Testis (tissue), 2 donors: ENCODE measurements at regions not wholly inside any gene's neighbourhood (a gene's known extent, or its start where the extent isn't known, plus 50 kb on each side); places are given as distances from the start of the nearest gene placed in this dataset.

Experiments used
- DNase-seq: peaks from one replicate; pipeline ENCODE4 v3.0.0-alpha.2; 2019
- H3K27ac ChIP-seq, 2 donors: fragments of 200-600 bp; sonication (generic); one replicate each; pipeline ENCODE4 v1.5.1; 2019
- H3K27me3 ChIP-seq: fragments of 200-600 bp; sonication (generic); one replicate; pipeline ENCODE4 v1.5.1; 2019
- H3K36me3 ChIP-seq: fragments of 200-600 bp; sonication (generic); one replicate; pipeline ENCODE4 v1.5.1; 2017; ENCODE audit warnings: low read depth; ENCODE audit errors: missing control alignments
- H3K4me1 ChIP-seq: fragments of 200-600 bp; sonication (generic); one replicate; pipeline ENCODE4 v1.5.1; 2019
- H3K4me3 ChIP-seq, 2 donors: fragments of 200-600 bp; sonication (generic); one replicate each; pipeline ENCODE4 v1.5.1; 2017 to 2019
- H3K9me3 ChIP-seq: fragments of 200-600 bp; sonication (generic); one replicate; pipeline ENCODE4 v1.5.1; 2017
- CTCF ChIP-seq, 3 experiments: fragments of 450-650 bp in 2 of 3; fragments of 200-600 bp in 1 of 3; sonication (generic) in 1 of 3; IDR thresholded peaks; one replicate each; pipeline ENCODE4 v1.5.1; 2016 to 2019; ENCODE audit warnings: antibody characterized with exemption in 3 of 3, mild to moderate bottlenecking in 2 of 3, moderate library complexity in 1 of 3
- POLR2A ChIP-seq: fragments of 450-650 bp; IDR thresholded peaks from one replicate; pipeline ENCODE4 v1.6.1; 2017; ENCODE audit warnings: antibody characterized with exemption, mild to moderate bottlenecking, moderate library complexity
- WGBS, 2 donors: methylation state at CpG; one replicate each; pipeline ENCODE4 v1.1.5; 2018; 5-methylcytosine and 5-hydroxymethylcytosine counted together
- intact Hi-C: fragments of 100-400 bp; cut with DNase I; formaldehyde crosslinking; loops from one replicate; pipeline ENCODE4 v1.15.1; 2023; ENCODE audit warnings: low total_unique reads

GRCh38 chr5:2157372-2157771, 274.6 kb upstream of the IRX4 start:
- WGBS, 2 donors, result 90 to 99% methylated on average over 9 of the region's 9 CpGs

GRCh38 chr5:2156358-2157059, 273.8 kb upstream of the IRX4 start:
- Histone ChIP-seq H3K9me3 (no peaks in the 10 kb centered on the region), H3K27me3 (no peaks in the 10 kb centered on the region), H3K36me3 (no peaks in the 10 kb centered on the region), H3K4me1 (no peaks in the 10 kb centered on the region), H3K4me3 (no peak overlapping the region), H3K27ac (no peak overlapping the region)
- TF ChIP-seq POLR2A (no peak), CTCF (IDR thresholded peaks at IDR 0.05) (no peak)
- no peak for DNase-seq
- intact Hi-C loops, result no loop called here
- 58 to 86% methylated on average over 13 to 14 of the region's 14 CpGs for WGBS, 2 donors

More at GRCh38 chr5:2157372-2157771, 274.6 kb upstream of the IRX4 start:
- TF ChIP-seq CTCF (IDR thresholded peaks at IDR 0.05) (no peak), POLR2A (no peak)
- Histone ChIP-seq H3K27me3 (no peaks in the 10 kb centered on the region), H3K36me3 (no peaks in the 10 kb centered on the region), H3K9me3 (no peaks in the 10 kb centered on the region), H3K27ac (no peak overlapping the region), H3K4me3 (no peak overlapping the region), H3K4me1 (no peaks in the 10 kb centered on the region)
- intact Hi-C loops, result no loop called here
- DNase-seq, result no peak

- intact Hi-C loops, result no loop called here
- no peaks in the 10 kb centered on the region for H3K4me1 ChIP-seq
- H3K27ac ChIP-seq, result no peak overlapping the region
- H3K27me3 ChIP-seq, result no peaks in the 10 kb centered on the region
- no peak for TF ChIP-seq CTCF (IDR thresholded peaks at IDR 0.05)
- no peak for DNase-seq
- H3K9me3 ChIP-seq, result no peaks in the 10 kb centered on the region
- 62 to 74% methylated on average over 18 of the region's 18 CpGs for WGBS, 2 donors
- no peak overlapping the region for H3K4me3 ChIP-seq
- no peaks in the 10 kb centered on the region for H3K36me3 ChIP-seq
These were observed 272.8 kb upstream of the IRX4 start for GRCh38 chr5:2155556-2155955.

GRCh38 chr5:2153802-2154201, 271.1 kb upstream of the IRX4 start:
- no peak for DNase-seq
- WGBS, 2 donors, result 90% methylated on average over 15 of the region's 15 CpGs

More at GRCh38 chr5:2153802-2154201, 271.1 kb upstream of the IRX4 start:
- intact Hi-C loops, result no loop called here
- Histone ChIP-seq H3K27me3 (no peaks in the 10 kb centered on the region), H3K27ac (no peak overlapping the region), H3K4me1 (no peaks in the 10 kb centered on the region), H3K9me3 (no peaks in the 10 kb centered on the region), H3K4me3 (no peak overlapping the region), H3K36me3 (no peaks in the 10 kb centered on the region)
- TF ChIP-seq POLR2A, result no peak
- no peak for TF ChIP-seq CTCF (IDR thresholded peaks at IDR 0.05)
